Endothelial cell of umbilical vein (primary cell): ENCODE measurements at regions not wholly inside any gene's neighbourhood (a gene's known extent, or its start where the extent isn't known, plus 50 kb on each side); places are given as distances from the start of the nearest gene placed in this dataset.

ENCODE experiments used
- BruUV-seq: library from RNA; stranded (reverse); fragments of 400-500 nt; replicated peaks from 2 replicates; lab custom pipeline; 2021; lab: Mats Ljungman, UMichigan
- CTCF ChIA-PET: fragments of 300-600, 350-600 bp; sonication (Branson Sonifier 250); formaldehyde crosslinking; loops from one replicate; lab custom pipeline; 2021; ENCODE audit warnings: antibody characterized with exemption, inconsistent platforms; lab: Charles Lee
- POLR2A ChIA-PET: fragments of 300-600, 350-600 bp; sonication (Branson Sonifier 250); formaldehyde crosslinking; loops from one replicate; lab custom pipeline; 2021; ENCODE audit warnings: antibody characterized with exemption, inconsistent platforms; lab: Charles Lee
- DNase-seq: peaks from one replicate; pipeline ENCODE4 v3.0.0-alpha.2; 2011; ENCODE audit warnings: low read depth, low spot score
- FAIRE-seq: peaks from 2 replicates; lab custom pipeline; 2011; peaks lifted over from hg19 to GRCh38; lab: Jason Lieb, UNC
- H2AFZ ChIP-seq: 2 replicates; pipeline ENCODE4 v1.6.0; 2012; ENCODE audit warnings: low read depth, low read length, control low read depth, inconsistent platforms
- H3K27ac ChIP-seq: 2 replicates; pipeline ENCODE4 v1.5.1; 2011; ENCODE audit warnings: low read depth, mild to moderate bottlenecking, control low read depth, low read length, moderate library complexity; ENCODE audit not compliant: insufficient read depth
- H3K27me3 ChIP-seq, 2 experiments: 2 replicates each; pipeline versions ENCODE4 v1.6.0 to v1.6.1; 2011; ENCODE audit warnings: low read length in 2 of 2, mixed read lengths in 1 of 2; ENCODE audit not compliant: control insufficient read depth in 2 of 2, insufficient read depth in 2 of 2
- H3K36me3 ChIP-seq, 2 experiments: 2 replicates in 1 of 2; 3 replicates in 1 of 2; pipeline ENCODE4 v1.5.1; 2011; ENCODE audit warnings: low read length in 2 of 2, mild to moderate bottlenecking in 1 of 2, moderate library complexity in 1 of 2; ENCODE audit not compliant: control insufficient read depth in 2 of 2, insufficient read depth in 2 of 2; ENCODE audit errors: extremely low read depth in 1 of 2
- H3K4me1 ChIP-seq: 3 replicates; pipeline ENCODE4 v1.5.1; 2011; ENCODE audit warnings: mild to moderate bottlenecking, low read length; ENCODE audit not compliant: control insufficient read depth, insufficient read depth; ENCODE audit errors: extremely low read depth
- H3K4me2 ChIP-seq: 2 replicates; pipeline ENCODE4 v1.6.1; 2011; ENCODE audit warnings: low read length, control low read depth, mixed read lengths; ENCODE audit not compliant: insufficient read depth
- H3K4me3 ChIP-seq, 3 experiments: fragments of 200-600 bp in 1 of 3; sonication (generic), shearing (Covaris generic) in 1 of 3; replicated peaks in 1 of 3; 2 replicates each; pipeline ENCODE4 v1.5.1; 2011 to 2016; ENCODE audit warnings: control low read depth in 3 of 3, low read length in 3 of 3, mild to moderate bottlenecking in 2 of 3, inconsistent platforms in 1 of 3, low read depth in 1 of 3, moderate library complexity in 1 of 3; ENCODE audit not compliant: insufficient read depth in 1 of 3
- H3K79me2 ChIP-seq: 2 replicates; pipeline ENCODE4 v1.6.0; 2012; ENCODE audit warnings: low read length, inconsistent platforms; ENCODE audit not compliant: control insufficient read depth, insufficient read depth
- H3K9ac ChIP-seq: replicated peaks from 2 replicates; pipeline ENCODE3; 2011; ENCODE audit warnings: low read length, control low read depth; ENCODE audit not compliant: insufficient read depth; ENCODE audit errors: extremely low read depth
- H3K9me1 ChIP-seq: replicated peaks from 3 replicates; pipeline ENCODE4 v1.6.0; 2011; ENCODE audit warnings: mild to moderate bottlenecking, low read length; ENCODE audit not compliant: control insufficient read depth, insufficient read depth; ENCODE audit errors: extremely low read depth
- H3K9me3 ChIP-seq: replicated peaks from 2 replicates; pipeline ENCODE4 v1.5.1; 2012; ENCODE audit warnings: low read length, inconsistent platforms; ENCODE audit not compliant: control insufficient read depth, insufficient read depth
- H4K20me1 ChIP-seq: replicated peaks from 2 replicates; pipeline ENCODE3; 2011; ENCODE audit warnings: mild to moderate bottlenecking, low read length; ENCODE audit not compliant: control insufficient read depth, insufficient read depth; ENCODE audit errors: extremely low read depth
- EZH2 ChIP-seq: IDR thresholded peaks from 2 replicates; pipeline ENCODE4 v1.6.1; 2012; ENCODE audit warnings: borderline replicate concordance, low read depth, mild to moderate bottlenecking, moderate library complexity, low read length, inconsistent platforms; ENCODE audit not compliant: severe bottlenecking
- FOS ChIP-seq: IDR thresholded peaks from 2 replicates; pipeline ENCODE4 v1.6.1; 2011; ENCODE audit warnings: mild to moderate bottlenecking, low read length, moderate library complexity, borderline replicate concordance; ENCODE audit not compliant: insufficient read depth
- GATA2 ChIP-seq: IDR thresholded peaks from 2 replicates; pipeline ENCODE4 v1.7.0; 2011; ENCODE audit warnings: low read depth, mild to moderate bottlenecking, moderate library complexity, mixed read lengths, low read length; ENCODE audit not compliant: insufficient read length, insufficient read depth
- JUN ChIP-seq: IDR thresholded peaks from 2 replicates; pipeline ENCODE4 v1.6.1; 2011; ENCODE audit warnings: borderline replicate concordance, low read depth; ENCODE audit not compliant: insufficient read length, insufficient read depth
- MYC ChIP-seq: IDR thresholded peaks from one replicate; pipeline ENCODE4 v1.6.1; 2011; ENCODE audit warnings: mild to moderate bottlenecking, low read depth, low read length
- POLR2A ChIP-seq: IDR thresholded peaks from 2 replicates; pipeline ENCODE4 v1.6.1; 2012; ENCODE audit warnings: low read depth, mild to moderate bottlenecking, control low read depth, low read length
- POLR2AphosphoS5 ChIP-seq: IDR thresholded peaks from 2 replicates; pipeline ENCODE4 v1.6.1; 2012; ENCODE audit warnings: low read depth, mild to moderate bottlenecking, control low read depth, low read length, moderate library complexity; ENCODE audit not compliant: insufficient read depth
- dilution Hi-C: fragments of 300-500 bp; cut with MboI; formaldehyde crosslinking; loops from one replicate; pipeline ENCODE4 v1.15.0; 2019; ENCODE audit warnings: low sequenced_read_pairs; ENCODE audit not compliant: extremely low pct_ligation_motif_present
- intact Hi-C: fragments of 100-400 bp; cut with micrococcal nuclease; formaldehyde crosslinking; loops from one replicate; pipeline ENCODE4 v1.10.0; 2022
- TF ChIP-seq, protein P1 (sequence below): IDR thresholded peaks from 2 replicates; pipeline ENCODE4 v1.6.1; 2011; ENCODE audit not compliant: insufficient read depth, insufficient read length
- TF ChIP-seq, protein P2 (sequence below), 2 donors: IDR thresholded peaks; 1 replicate in 1 of 2; 2 replicates in 1 of 2; pipeline ENCODE4 v1.5.1; 2011; ENCODE audit warnings: low read length in 2 of 2, mild to moderate bottlenecking in 2 of 2, moderate library complexity in 2 of 2, control low read depth in 1 of 2, inconsistent platforms in 1 of 2, low read depth in 1 of 2; ENCODE audit not compliant: insufficient read depth in 1 of 2; ENCODE audit errors: extremely low read depth in 1 of 2

DNA sequence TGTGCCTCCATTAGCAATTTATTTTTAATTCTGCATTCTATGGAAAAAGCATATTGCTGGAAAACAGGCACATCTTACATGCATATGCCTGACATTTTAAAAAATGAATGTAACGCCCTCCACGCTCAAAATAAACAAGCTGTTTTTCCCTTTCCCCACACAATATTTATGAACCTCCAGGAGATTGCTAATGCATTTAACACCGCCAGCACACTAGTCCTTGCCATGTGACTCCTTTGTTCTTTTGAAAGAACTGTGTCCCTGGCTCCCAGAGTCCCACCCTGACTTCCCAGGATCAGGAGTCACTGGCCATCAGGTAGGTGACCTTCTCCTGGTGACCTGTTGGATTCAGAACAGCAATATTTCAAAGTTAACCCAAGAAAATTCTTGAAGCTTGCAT lies 571.2 kb upstream of the CFAP20DC start:
- H3K9me1 ChIP-seq: no peaks in the 10 kb centered on the region
- dilution Hi-C loops: no loop called here
- H3K9me3 ChIP-seq: no peaks in the 10 kb centered on the region
- no peaks in the 10 kb centered on the region for H3K79me2 ChIP-seq
- no peaks in the 10 kb centered on the region for H3K4me1 ChIP-seq
- H3K9ac ChIP-seq: no peak overlapping the region
- FAIRE-seq (no peak), DNase-seq (no peak)
- no peak overlapping the region for H3K27ac ChIP-seq
- POLR2A ChIA-PET: no interaction called here
- no peak overlapping the region for H3K4me3 ChIP-seq
- no peaks in the 10 kb centered on the region for H3K27me3 ChIP-seq
- intact Hi-C loops: no loop called here
- no peaks in the 10 kb centered on the region for H4K20me1 ChIP-seq
- no peak for TF ChIP-seq EZH2
- no peak for TF ChIP-seq JUN
- TF ChIP-seq, protein P1, sequence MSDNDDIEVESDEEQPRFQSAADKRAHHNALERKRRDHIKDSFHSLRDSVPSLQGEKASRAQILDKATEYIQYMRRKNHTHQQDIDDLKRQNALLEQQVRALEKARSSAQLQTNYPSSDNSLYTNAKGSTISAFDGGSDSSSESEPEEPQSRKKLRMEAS: no peak
- TF ChIP-seq POLR2A: no peak
- TF ChIP-seq FOS: no peak
- TF ChIP-seq MYC: no peak
- no peak for TF ChIP-seq POLR2AphosphoS5
- no peak for TF ChIP-seq GATA2
- no peaks in the 10 kb centered on the region for H3K36me3 ChIP-seq
- no TSS peak for BruUV-seq
- H2AFZ ChIP-seq: no peak overlapping the region
- H3K4me2 ChIP-seq: no peak overlapping the region
- CTCF ChIA-PET: no interaction called here

DNA sequence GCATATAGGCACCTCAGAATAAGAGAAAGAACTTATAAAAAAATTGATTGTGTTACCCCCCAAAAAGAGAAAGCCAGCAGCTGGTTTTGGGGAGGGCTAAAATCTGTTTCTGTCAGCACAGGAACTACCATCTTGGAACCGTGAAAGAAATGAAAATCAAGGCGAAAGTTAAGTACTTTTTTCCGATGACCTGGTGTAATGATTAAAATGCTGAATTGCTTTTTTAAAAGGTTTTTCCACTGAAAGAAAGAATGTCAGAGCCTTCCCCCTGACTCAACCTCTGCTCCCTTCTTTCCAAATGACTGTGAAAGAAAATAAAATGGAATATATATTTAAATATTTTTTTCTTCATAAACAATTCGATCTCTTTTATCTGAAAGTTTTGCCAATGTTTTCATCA lies 570.5 kb upstream of the CFAP20DC start:
- Histone ChIP-seq H3K4me1 (no peaks in the 10 kb centered on the region), H3K27ac (no peak overlapping the region), H3K79me2 (no peaks in the 10 kb centered on the region), H3K36me3 (no peaks in the 10 kb centered on the region), H3K4me2 (no peak overlapping the region), H3K9me1 (no peaks in the 10 kb centered on the region), H3K4me3 (no peak overlapping the region), H2AFZ (no peak overlapping the region), H3K27me3 (no peaks in the 10 kb centered on the region), H4K20me1 (no peaks in the 10 kb centered on the region), H3K9ac (no peak overlapping the region), H3K9me3 (no peaks in the 10 kb centered on the region)
- dilution Hi-C loops: no loop called here
- BruUV-seq: no TSS peak
- ChIA-PET POLR2A (no interaction called here), CTCF (no interaction called here)
- intact Hi-C loops: no loop called here
- no peak for FAIRE-seq
- no peak for DNase-seq
- TF ChIP-seq POLR2AphosphoS5: no peak
- TF ChIP-seq GATA2: no peak
- TF ChIP-seq FOS: no peak
- TF ChIP-seq EZH2: no peak
- TF ChIP-seq, protein P1: no peak
- no peak for TF ChIP-seq POLR2A
- TF ChIP-seq MYC: no peak
- no peak for TF ChIP-seq JUN
- TF ChIP-seq, protein P2, sequence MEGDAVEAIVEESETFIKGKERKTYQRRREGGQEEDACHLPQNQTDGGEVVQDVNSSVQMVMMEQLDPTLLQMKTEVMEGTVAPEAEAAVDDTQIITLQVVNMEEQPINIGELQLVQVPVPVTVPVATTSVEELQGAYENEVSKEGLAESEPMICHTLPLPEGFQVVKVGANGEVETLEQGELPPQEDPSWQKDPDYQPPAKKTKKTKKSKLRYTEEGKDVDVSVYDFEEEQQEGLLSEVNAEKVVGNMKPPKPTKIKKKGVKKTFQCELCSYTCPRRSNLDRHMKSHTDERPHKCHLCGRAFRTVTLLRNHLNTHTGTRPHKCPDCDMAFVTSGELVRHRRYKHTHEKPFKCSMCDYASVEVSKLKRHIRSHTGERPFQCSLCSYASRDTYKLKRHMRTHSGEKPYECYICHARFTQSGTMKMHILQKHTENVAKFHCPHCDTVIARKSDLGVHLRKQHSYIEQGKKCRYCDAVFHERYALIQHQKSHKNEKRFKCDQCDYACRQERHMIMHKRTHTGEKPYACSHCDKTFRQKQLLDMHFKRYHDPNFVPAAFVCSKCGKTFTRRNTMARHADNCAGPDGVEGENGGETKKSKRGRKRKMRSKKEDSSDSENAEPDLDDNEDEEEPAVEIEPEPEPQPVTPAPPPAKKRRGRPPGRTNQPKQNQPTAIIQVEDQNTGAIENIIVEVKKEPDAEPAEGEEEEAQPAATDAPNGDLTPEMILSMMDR (IDR thresholded peaks at IDR 0.05; ENCODE audit: extremely low read depth in 1 of 2, insufficient read depth in 1 of 2, low read depth in 1 of 2, low read length in 2 of 2): no peak
